ENCODE measurements at regions not wholly inside any gene's neighbourhood (a gene's known extent, or its start where the extent isn't known, plus 50 kb on each side); places are given as distances from the start of the nearest gene placed in this dataset.

DNA sequence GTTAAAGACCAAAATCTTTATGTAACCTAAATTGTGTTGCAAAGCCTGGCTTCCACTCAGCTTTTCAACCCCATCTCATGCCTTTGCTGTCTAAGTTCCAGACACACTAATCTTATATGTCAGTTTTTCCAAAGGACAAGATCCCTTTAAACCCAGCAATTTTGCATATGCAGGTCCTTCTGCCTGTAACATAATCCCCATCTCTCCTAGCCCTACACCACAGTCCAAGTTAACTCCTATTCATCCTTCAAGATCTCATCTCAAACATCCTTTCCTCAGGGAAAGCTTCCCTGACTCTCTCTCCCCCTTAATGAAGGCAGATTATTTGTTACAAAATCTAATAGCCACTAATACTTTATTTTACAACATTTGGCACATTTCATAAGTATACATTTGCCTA is 366.3 kb downstream of the PLPP3 start:
- H3K36me3 ChIP-seq = no peaks in the 10 kb centered on the region
- TF ChIP-seq, protein P1, sequence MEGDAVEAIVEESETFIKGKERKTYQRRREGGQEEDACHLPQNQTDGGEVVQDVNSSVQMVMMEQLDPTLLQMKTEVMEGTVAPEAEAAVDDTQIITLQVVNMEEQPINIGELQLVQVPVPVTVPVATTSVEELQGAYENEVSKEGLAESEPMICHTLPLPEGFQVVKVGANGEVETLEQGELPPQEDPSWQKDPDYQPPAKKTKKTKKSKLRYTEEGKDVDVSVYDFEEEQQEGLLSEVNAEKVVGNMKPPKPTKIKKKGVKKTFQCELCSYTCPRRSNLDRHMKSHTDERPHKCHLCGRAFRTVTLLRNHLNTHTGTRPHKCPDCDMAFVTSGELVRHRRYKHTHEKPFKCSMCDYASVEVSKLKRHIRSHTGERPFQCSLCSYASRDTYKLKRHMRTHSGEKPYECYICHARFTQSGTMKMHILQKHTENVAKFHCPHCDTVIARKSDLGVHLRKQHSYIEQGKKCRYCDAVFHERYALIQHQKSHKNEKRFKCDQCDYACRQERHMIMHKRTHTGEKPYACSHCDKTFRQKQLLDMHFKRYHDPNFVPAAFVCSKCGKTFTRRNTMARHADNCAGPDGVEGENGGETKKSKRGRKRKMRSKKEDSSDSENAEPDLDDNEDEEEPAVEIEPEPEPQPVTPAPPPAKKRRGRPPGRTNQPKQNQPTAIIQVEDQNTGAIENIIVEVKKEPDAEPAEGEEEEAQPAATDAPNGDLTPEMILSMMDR (IDR thresholded peaks at IDR 0.05) = no peak
- H3K27me3 ChIP-seq = no peaks in the 10 kb centered on the region
- DNase-seq (ENCODE audit: low spot score) = no peak
- no peak overlapping the region for H3K27ac ChIP-seq
- no peak overlapping the region for H3K4me3 ChIP-seq
- no peaks in the 10 kb centered on the region for H3K9me3 ChIP-seq
- no peaks in the 10 kb centered on the region for H3K4me1 ChIP-seq

DNA sequence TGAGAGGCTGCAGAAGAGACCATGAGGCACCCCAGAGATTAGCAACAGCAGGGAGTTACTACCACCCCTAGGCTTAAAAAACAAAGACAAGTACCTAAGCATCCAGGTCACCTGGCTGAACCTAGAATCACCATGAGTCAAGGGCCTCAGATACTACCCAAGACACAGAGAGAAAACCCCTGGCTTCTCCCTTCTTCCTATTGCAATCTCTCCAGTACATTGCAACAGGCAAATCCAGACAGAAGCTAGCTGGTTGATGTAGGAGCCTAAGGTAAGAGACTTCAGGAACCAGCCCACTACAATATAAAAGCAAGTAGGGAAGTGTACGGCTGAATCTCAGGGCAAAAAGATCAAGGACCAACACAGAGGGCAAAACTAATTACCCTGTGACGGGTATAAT is 367.2 kb downstream of the PLPP3 start:
- TF ChIP-seq, protein P1 (IDR thresholded peaks at IDR 0.05) = no peak
- Histone ChIP-seq H3K27me3 (no peaks in the 10 kb centered on the region), H3K4me3 (no peak overlapping the region), H3K36me3 (no peaks in the 10 kb centered on the region), H3K4me1 (no peaks in the 10 kb centered on the region), H3K9me3 (peaks cover 0 to 9% of the 10 kb centered on the region in 2 donors), H3K27ac (no peak overlapping the region)
- no peak for DNase-seq (ENCODE audit: low spot score)

DNA sequence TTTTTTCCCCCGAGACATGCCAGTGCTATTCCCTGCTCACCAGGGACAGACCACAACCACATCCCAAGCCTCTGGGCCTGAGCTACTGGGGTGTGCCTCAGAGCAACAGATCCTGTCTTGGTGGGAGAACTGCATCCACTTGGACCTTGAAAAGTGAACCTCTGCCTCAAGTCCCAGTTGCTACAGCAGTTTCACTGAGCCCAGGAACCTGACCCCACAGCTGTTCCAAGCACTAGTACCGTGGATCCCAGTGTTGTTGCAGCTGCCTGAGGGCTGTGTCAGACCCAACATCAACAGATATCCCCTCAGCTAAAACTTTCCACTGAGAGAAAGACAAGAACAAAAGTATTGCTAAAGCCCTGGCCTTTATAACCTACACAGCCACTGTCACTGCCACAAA is 373.0 kb downstream of the PLPP3 start:
- Histone ChIP-seq H3K36me3 (no peaks in the 10 kb centered on the region), H3K4me1 (no peaks in the 10 kb centered on the region), H3K27me3 (no peaks in the 10 kb centered on the region), H3K9me3 (peaks cover 0 to 18% of the 10 kb centered on the region in 2 donors), H3K4me3 (no peak overlapping the region), H3K27ac (no peak overlapping the region)
- DNase-seq (ENCODE audit: low spot score) = no peak
- TF ChIP-seq, protein P1 (IDR thresholded peaks at IDR 0.05) = no peak

GRCh38 chr1:56204206-56204605 is 375.2 kb downstream of the PLPP3 start:
- H3K36me3 ChIP-seq = no peaks in the 10 kb centered on the region
- H3K27ac ChIP-seq = no peak overlapping the region
- no peaks in the 10 kb centered on the region for H3K27me3 ChIP-seq
- DNase-seq (ENCODE audit: low spot score) = no peak
- no peak overlapping the region for H3K4me3 ChIP-seq
- TF ChIP-seq, protein P1 (IDR thresholded peaks at IDR 0.05) = no peak
- H3K9me3 ChIP-seq = peaks cover 0 to 18% of the 10 kb centered on the region in 2 donors
- peaks cover 0 to under 1% of the 10 kb centered on the region in 2 donors for H3K4me1 ChIP-seq

- TF ChIP-seq, protein P1 (IDR thresholded peaks at IDR 0.05) = no peak
- DNase-seq (ENCODE audit: low spot score) = no peak
- no peaks in the 10 kb centered on the region for H3K36me3 ChIP-seq
- no peaks in the 10 kb centered on the region for H3K27me3 ChIP-seq
- H3K9me3 ChIP-seq = peaks cover 0 to 18% of the 10 kb centered on the region in 2 donors
- H3K27ac ChIP-seq = no peak overlapping the region
- peaks cover 0 to 6% of the 10 kb centered on the region in 2 donors for H3K4me1 ChIP-seq
- H3K4me3 ChIP-seq = no peak overlapping the region
These were observed 376.4 kb downstream of the PLPP3 start for GRCh38 chr1:56202796-56203492.

DNA sequence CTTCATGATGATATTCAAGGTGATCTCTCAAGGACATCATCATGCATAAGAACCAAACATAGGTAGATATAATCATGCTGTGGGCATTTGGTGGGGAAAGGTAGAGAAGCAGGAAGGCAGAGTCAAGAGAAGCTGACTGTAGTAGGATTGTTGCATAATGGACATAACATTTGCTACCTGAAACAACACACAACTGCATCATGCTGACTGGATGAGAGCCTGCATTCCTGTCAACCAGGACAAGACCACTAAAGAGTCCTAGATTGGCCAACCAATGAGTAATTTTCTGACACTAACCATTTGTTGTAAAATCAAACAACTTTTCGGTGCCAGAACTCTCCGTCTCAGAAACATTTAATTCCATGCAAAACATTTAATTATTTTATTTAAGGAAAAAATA is 377.2 kb downstream of the PLPP3 start:
- peaks cover 0 to 6% of the 10 kb centered on the region in 2 donors for H3K4me1 ChIP-seq
- TF ChIP-seq, protein P1 (IDR thresholded peaks at IDR 0.05) = no peak

More for the DNA sequence above, 377.2 kb downstream of the PLPP3 start:
- Histone ChIP-seq H3K4me3 (no peak overlapping the region), H3K9me3 (peaks cover 0 to 10% of the 10 kb centered on the region in 2 donors), H3K36me3 (no peaks in the 10 kb centered on the region), H3K27ac (no peak overlapping the region), H3K27me3 (no peaks in the 10 kb centered on the region)
- DNase-seq (ENCODE audit: low spot score) = no peak
